ENCODE measurements at regions not wholly inside any gene's neighbourhood (a gene's known extent, or its start where the extent isn't known, plus 50 kb on each side); places are given as distances from the start of the nearest gene placed in this dataset.

DNA sequence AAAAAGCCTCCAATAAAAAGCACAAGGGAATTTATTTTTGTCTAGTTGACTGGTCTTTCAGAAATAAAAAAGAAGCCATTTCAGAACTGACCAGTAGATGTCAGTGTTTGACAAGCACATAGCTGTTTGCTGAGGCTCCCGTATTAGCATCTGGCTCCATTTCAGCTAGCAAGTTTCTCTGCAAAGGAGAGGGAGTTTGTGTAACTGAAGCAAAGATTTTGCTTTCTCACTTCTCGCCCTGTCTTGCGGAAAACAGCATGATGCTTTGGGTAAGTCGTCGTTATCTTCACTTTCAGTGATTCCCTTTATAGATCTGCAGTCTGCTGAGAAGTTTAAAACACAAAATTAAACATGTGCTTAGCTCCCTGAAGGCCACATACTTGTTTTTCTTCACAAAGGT is 85.5 kb downstream of the CT47B1 start:
- no peaks in the 10 kb centered on the region for H4K20me1 ChIP-seq (ENCODE audit: insufficient read depth, low read length)
- H3K79me2 ChIP-seq (ENCODE audit: insufficient read depth, low read depth, low read length) = no peaks in the 10 kb centered on the region
- no peak for TF ChIP-seq EZH2phosphoT487 (IDR thresholded peaks at IDR 0.05; ENCODE audit: borderline replicate concordance, low read depth, low read length)
- TF ChIP-seq, protein P1, sequence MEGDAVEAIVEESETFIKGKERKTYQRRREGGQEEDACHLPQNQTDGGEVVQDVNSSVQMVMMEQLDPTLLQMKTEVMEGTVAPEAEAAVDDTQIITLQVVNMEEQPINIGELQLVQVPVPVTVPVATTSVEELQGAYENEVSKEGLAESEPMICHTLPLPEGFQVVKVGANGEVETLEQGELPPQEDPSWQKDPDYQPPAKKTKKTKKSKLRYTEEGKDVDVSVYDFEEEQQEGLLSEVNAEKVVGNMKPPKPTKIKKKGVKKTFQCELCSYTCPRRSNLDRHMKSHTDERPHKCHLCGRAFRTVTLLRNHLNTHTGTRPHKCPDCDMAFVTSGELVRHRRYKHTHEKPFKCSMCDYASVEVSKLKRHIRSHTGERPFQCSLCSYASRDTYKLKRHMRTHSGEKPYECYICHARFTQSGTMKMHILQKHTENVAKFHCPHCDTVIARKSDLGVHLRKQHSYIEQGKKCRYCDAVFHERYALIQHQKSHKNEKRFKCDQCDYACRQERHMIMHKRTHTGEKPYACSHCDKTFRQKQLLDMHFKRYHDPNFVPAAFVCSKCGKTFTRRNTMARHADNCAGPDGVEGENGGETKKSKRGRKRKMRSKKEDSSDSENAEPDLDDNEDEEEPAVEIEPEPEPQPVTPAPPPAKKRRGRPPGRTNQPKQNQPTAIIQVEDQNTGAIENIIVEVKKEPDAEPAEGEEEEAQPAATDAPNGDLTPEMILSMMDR (conservative IDR thresholded peaks at IDR 0.05; ENCODE audit: low read length) = peak; percentile 83
- ChIA-PET POLR2A (interaction anchor here (0.6 kb wide), 1 partner anchor 660 kb away, joined by 3 read pairs; no protein-coding TSS in a partner anchor), CTCF (ENCODE audit: unreplicated experiment) (interaction anchor here (0.7 kb wide), 1 partner anchor 13 kb away, joined by 3 read pairs; no protein-coding TSS in a partner anchor)
- H3K4me3 ChIP-seq (ENCODE audit: low read depth, low read length, poor library complexity, severe bottlenecking) = no peak overlapping the region
- H3K36me3 ChIP-seq (ENCODE audit: insufficient read depth, low read length) = no peaks in the 10 kb centered on the region
- no peaks in the 10 kb centered on the region for H3K9me3 ChIP-seq (ENCODE audit: low read length)
- intact Hi-C loops (cut with micrococcal nuclease; ENCODE audit: unreplicated experiment) = loop anchor here (5.0 kb wide), 1 partner anchor 782 kb away; no protein-coding TSS in a partner anchor
- peak overlapping the region; percentile 19; the same call in 1 of the 2 replicates for H3K4me2 ChIP-seq (ENCODE audit: low read length)
- no peaks in the 10 kb centered on the region for H3K9me2 ChIP-seq (ENCODE audit: insufficient read depth, low read length)
- peak overlapping the region; percentile 58 for H2AFZ ChIP-seq (ENCODE audit: low read length)
- H3K27ac ChIP-seq (ENCODE audit: low read depth, low read length, poor library complexity, severe bottlenecking) = no peak overlapping the region
- DNase-seq (ENCODE audit: low spot score) = peak; percentile 72
- no TSS peak for BruUV-seq (replicated peaks)
- peaks cover 3% of the 10 kb centered on the region for H3K4me1 ChIP-seq (ENCODE audit: insufficient read depth, low read length, poor library complexity, severe bottlenecking)

DNA sequence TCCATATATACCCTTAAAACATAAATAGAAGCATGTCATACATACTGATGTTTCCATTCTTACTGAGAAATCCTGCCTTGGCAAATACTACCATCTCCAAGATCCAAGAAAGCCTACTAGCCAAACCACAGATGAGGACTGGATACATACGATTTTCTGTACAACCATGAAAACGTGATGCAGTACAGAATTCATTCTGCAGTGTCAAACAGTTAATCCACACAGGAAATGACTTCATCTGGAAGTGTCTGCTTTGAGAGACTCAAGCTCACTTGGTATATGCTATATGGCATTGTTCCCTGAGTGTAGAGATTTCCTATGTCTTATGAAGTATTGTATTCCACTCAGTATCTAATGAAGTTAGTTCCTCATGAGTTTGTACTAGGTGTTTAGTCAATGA is 94.3 kb downstream of the CT47B1 start:
- Histone ChIP-seq H2AFZ (ENCODE audit: low read length) (no peak overlapping the region), H3K4me3 (ENCODE audit: low read depth, low read length, poor library complexity, severe bottlenecking) (no peak overlapping the region), H3K36me3 (ENCODE audit: insufficient read depth, low read length) (peaks cover 6% of the 10 kb centered on the region; the same call in 1 of the 2 replicates), H3K4me2 (ENCODE audit: low read length) (no peak overlapping the region), H3K27ac (ENCODE audit: low read depth, low read length, poor library complexity, severe bottlenecking) (no peak overlapping the region), H3K9me3 (ENCODE audit: low read length) (no peaks in the 10 kb centered on the region), H3K9me2 (ENCODE audit: insufficient read depth, low read length) (no peaks in the 10 kb centered on the region), H4K20me1 (ENCODE audit: insufficient read depth, low read length) (no peaks in the 10 kb centered on the region), H3K4me1 (ENCODE audit: insufficient read depth, low read length, poor library complexity, severe bottlenecking) (no peaks in the 10 kb centered on the region), H3K79me2 (ENCODE audit: insufficient read depth, low read depth, low read length) (no peaks in the 10 kb centered on the region)
- BruUV-seq (replicated peaks) = no TSS peak
- intact Hi-C loops (cut with micrococcal nuclease; ENCODE audit: unreplicated experiment) = loop anchor here (10.0 kb wide), 1 partner anchor 467 kb away; the partner anchor contains the start of gene TMEM255A
- no peak for DNase-seq (ENCODE audit: low spot score)
- POLR2A ChIA-PET = no interaction called here
- CTCF ChIA-PET (ENCODE audit: unreplicated experiment) = no interaction called here
- no peak for TF ChIP-seq EZH2phosphoT487 (IDR thresholded peaks at IDR 0.05; ENCODE audit: borderline replicate concordance, low read depth, low read length)
- TF ChIP-seq, protein P1 (conservative IDR thresholded peaks at IDR 0.05; ENCODE audit: low read length) = no peak

DNA sequence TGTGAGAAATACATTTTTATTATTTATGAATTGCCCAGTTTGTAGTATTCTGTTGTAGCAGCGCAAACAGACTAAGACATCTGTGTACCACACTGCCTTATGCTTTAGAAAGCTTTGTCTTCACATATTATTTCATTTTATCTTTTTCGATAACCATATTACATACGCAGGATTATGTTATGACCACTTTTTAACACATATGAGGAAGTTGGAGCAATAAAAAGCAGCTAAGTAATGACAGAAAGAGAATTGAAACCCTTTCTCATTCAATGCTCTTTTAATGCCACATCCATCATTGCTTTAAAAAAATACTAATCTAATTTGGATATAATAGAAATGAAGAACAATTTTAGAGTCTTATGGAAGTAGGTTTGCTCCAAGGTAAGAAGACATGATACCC is 99.7 kb downstream of the CT47B1 start:
- ChIA-PET CTCF (ENCODE audit: unreplicated experiment) (no interaction called here), POLR2A (interaction anchor here (0.7 kb wide), 1 partner anchor 119 kb away, joined by 3 read pairs; no protein-coding TSS in a partner anchor)
- Histone ChIP-seq H3K4me2 (ENCODE audit: low read length) (0 out of 2 replicates have a peak overlapping the region, but pooled peaks have one; percentile 3), H3K36me3 (ENCODE audit: insufficient read depth, low read length) (peaks cover 6% of the 10 kb centered on the region; the same call in 1 of the 2 replicates), H3K27ac (ENCODE audit: low read depth, low read length, poor library complexity, severe bottlenecking) (no peak overlapping the region), H3K79me2 (ENCODE audit: insufficient read depth, low read depth, low read length) (no peaks in the 10 kb centered on the region), H3K4me1 (ENCODE audit: insufficient read depth, low read length, poor library complexity, severe bottlenecking) (peaks cover 10% of the 10 kb centered on the region), H2AFZ (ENCODE audit: low read length) (peak overlapping the region; percentile 25; the same call in 1 of the 2 replicates), H4K20me1 (ENCODE audit: insufficient read depth, low read length) (no peaks in the 10 kb centered on the region), H3K9me3 (ENCODE audit: low read length) (no peaks in the 10 kb centered on the region), H3K9me2 (ENCODE audit: insufficient read depth, low read length) (no peaks in the 10 kb centered on the region), H3K4me3 (ENCODE audit: low read depth, low read length, poor library complexity, severe bottlenecking) (no peak overlapping the region)
- no peak for DNase-seq (ENCODE audit: low spot score)
- no peak for TF ChIP-seq EZH2phosphoT487 (IDR thresholded peaks at IDR 0.05; ENCODE audit: borderline replicate concordance, low read depth, low read length)
- intact Hi-C loops (cut with micrococcal nuclease; ENCODE audit: unreplicated experiment) = no loop called here
- BruUV-seq (replicated peaks) = no TSS peak

All from OCI-LY7 (cell line).